ENCODE measurements at regions not wholly inside any gene's neighbourhood (a gene's known extent, or its start where the extent isn't known, plus 50 kb on each side); places are given as distances from the start of the nearest gene placed in this dataset.
A peak's percentile ranks its signal among the peaks of the same experiment; 100 is the strongest.
"Not testable (repeated sequence)": the region's sequence is repeated elsewhere in the genome, so short reads cannot be mapped to it uniquely, and the experiment has no call there.

- no peak for DNase-seq (ENCODE audit: low read depth)
Measured at GRCh38 chr17:36845916-36846315, 91.4 kb upstream of the LHX1 start.

DNA sequence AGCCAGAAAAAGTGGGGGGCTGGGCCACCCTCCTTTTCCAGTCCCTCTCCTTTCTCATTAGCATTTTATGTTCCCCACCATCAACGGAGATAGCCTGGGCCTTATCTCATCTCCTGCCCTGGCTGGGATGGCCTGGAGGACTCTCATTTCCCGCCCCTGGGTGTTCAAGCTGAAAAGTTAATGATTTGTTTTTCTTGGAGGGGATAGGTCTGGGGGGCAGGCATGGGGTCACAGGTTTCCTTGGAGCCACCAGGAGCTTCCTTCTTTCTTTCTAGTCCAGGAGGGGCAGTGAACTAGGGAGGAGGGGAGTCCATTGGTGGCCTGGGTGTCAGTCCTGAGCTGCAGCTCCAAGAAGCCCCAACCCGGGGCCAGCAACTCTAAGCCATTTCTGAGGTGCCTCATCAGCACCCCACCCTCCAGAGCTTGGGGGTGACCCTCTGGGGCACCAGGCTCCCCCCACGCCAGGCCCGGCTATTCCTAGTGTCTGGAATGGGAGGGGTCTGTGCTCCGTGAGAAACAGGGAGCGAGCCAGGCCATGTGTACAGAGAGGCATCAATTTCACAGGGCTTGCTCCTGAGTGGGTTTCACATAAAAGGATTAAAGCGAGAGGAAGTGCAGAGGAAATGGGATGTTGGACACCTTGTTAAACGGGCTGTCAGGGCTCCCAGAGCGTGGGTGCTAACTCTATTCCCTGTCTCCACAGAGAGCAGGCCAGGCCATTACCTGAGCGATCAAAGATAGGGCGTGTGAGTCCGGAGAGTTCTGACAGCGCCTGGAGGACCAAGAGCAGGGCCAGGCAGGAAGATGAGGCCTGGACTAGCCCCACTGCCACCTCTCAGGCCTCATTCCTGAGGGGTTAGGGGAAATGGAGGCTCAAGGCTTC is 90.6 kb upstream of the LHX1 start:
- DNase-seq (ENCODE audit: low read depth): no peak

GRCh38 chr17:36848008-36848902 is 89.0 kb upstream of the LHX1 start:
- no peak for DNase-seq (ENCODE audit: low read depth)

DNA sequence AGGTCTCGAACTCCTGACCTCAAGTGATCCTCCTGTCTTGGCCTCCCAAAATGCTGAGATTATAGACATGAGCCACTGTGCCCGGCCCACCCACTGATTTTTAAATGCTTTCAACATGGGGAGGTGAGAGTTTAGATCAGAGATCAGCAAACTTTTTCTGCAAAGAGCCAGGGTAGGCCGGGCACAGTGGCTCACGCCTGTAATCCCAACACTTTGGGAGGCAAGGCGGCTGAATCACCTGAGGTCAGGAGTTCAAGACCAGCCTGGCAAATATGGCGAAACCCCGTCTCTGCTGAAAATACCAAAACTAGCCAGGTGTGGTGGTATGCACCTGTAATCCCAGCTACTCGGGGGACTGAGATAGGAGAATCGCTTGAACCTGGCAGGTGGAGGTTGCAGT is 88.3 kb upstream of the LHX1 start:
- not testable (repeated sequence) for DNase-seq (ENCODE audit: low read depth)

- peak; percentile 33 for DNase-seq (ENCODE audit: low read depth)
Measured at GRCh38 chr17:36849871-36850348, 87.4 kb upstream of the LHX1 start.

DNA sequence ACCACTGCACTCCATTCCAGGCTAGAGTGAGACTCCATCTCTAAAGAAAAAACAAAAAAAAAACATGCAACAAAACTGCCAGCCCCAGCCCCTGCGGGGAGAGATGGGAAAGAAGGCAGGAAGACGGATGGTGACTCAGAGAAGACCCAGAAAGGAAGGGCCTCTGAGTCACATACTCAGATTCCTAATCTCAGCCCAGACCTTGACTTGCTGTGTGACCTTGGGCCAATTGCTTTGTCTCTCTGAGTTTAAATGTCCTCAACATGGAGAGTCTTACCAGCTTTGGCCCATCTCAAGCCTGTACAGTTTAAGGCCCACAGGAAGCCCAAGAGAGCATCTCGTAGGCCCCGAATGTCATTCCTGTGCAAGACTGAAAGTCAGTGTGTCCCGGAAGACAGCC is 86.5 kb upstream of the LHX1 start:
- peak; percentile 63 for DNase-seq (ENCODE audit: low read depth)

GRCh38 chr17:36851250-36851649 is 86.0 kb upstream of the LHX1 start:
- DNase-seq (ENCODE audit: low read depth): peak; percentile 7

DNA sequence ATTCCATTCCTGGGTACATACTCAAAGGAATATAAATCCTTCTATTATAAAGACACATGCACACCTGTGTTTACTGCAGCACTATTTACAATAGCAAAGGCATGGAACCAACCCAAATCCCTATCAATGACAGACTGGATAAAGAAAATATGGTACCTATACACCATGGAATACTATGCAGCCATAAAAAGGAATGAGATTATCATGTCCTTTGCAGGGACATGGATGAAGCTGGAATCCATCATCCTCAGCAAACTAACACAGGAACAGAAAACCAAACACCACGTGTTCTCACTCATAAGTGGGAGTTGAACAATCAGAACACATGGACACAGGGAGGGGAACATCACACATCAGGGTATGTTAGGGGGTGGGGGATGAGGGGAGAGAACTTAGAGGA is 84.8 kb upstream of the LHX1 start:
- not testable (repeated sequence) for DNase-seq (ENCODE audit: low read depth)

DNA sequence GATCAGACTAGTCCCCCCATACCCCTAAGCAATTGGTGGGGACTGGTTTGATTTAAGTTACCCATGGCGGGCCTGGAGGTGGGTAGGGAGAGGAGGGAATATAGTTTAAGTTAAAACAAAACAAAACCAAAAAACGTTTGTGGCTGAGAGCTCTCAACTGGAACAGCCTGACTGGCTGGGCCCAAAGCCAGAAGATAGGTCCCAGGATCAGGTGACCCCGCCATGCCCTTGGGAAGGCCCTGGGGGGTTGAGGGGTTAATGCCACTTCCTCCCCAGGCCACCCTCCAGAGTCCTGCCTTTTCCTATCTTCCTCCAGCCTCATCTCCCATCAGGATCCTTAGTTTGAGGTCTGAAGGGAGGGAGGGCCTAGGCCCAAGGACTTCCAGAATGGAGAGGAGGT is 82.3 kb upstream of the LHX1 start:
- DNase-seq (ENCODE audit: low read depth): no peak

DNA sequence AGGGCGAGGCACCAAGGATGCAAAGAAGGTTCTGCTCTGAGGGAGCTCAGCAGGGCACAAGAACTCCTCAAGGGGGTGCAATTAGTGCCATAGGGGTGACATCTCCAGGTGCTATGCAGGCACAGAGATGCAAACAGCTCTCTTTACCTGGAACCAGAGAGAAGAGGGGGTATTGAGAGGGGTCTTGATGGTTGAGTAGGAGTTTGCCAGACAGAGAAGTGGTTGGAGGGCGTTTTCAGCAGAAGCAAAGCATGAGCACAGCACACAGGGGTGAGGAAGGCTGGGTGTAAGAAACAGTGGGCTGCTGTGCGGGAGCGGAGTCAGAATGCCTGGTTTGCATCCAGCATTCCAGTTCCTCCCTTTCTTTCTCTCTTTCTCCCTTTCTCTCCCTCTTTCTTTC is 81.8 kb upstream of the LHX1 start:
- DNase-seq (ENCODE audit: low read depth): no peak

DNA sequence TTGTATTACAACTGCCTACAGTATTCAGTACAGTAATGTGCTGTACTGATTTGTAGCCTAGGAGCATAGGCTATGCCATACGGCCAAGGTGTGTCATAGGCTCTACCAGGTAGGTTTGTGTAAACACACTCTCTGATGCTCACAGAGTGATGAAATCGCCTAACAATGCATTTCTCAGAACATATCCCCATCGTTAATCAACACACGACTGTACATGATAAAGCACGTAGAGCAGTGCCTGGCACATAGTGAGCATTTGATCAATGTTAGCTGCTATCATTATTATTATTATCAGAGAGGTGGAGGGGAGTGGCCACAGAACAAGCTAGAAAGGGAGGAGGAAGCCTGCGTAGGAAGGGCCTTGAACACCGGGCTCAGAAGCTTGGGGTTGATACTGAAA is 81.1 kb upstream of the LHX1 start:
- no peak for DNase-seq (ENCODE audit: low read depth)

- no peak for DNase-seq (ENCODE audit: low read depth)
Measured at GRCh38 chr17:36856903-36857381, 80.3 kb upstream of the LHX1 start.

- DNase-seq (ENCODE audit: low read depth): no peak
Measured at GRCh38 chr17:36857698-36858097, 79.6 kb upstream of the LHX1 start.

DNA sequence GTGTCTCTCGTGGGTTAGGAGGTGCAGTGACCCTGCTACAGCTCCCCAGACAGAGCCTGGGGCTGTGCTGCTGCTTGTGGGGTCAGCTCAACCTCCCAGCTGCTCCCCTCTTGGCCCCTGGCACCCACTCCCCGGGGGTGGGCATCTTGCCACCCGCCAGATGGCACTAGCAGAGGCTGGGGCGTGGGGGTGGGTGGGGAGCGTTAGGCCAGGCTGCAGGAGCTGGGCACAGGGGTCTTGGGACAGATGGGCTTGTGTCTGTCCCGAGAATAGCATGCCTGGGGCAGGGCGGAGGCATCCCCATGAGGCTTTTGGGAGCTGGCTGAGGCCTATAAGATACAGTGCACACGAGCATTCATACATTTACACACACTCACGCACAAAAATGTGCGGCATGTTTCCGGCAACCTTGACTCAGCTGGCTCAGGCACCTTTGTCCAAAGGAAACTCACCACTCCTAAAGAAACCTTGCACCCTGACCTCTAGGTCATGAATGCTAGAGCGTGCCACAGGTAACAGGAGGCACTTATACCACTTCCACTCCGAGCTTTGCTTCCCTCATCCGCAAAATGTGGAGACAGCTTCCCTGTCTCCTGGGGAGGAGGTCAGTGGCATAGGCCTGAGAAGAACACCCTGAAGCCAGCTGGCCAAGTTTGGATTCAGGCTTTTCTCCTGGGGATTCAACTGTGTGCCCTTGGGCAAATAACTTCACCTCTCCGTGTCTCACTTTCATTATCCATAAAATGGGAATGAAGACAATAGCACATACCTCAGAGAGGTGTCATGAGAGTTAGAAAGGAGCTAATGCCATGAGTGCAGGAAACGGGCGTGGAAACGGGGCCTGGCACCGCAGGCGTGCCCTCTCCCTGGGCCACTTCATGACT is 78.9 kb upstream of the LHX1 start:
- no peak for DNase-seq (ENCODE audit: low read depth)

GRCh38 chr17:36859003-36859300 is 78.3 kb upstream of the LHX1 start:
- DNase-seq (ENCODE audit: low read depth): no peak

DNA sequence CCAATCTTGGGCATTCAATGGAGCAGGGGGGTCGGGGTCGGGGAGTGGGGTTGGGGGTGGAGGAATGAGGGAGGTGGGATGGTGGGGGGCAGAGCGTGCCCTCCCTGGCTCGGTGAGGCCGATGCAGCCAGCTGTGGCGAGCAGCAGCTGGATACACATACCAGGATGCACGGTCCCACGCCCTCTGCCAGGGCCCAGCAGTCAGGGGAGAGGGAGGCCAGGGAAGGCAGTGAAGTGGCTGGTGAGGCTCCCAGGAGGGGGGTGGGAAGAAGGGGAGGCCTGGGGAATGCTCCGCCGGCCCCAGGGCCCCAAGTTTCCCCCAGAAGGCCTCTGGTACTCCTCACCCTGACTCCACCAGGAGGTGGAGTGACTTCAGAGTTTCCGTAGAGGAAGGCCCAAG is 77.6 kb upstream of the LHX1 start:
- DNase-seq (ENCODE audit: low read depth): peak; percentile 7

DNA sequence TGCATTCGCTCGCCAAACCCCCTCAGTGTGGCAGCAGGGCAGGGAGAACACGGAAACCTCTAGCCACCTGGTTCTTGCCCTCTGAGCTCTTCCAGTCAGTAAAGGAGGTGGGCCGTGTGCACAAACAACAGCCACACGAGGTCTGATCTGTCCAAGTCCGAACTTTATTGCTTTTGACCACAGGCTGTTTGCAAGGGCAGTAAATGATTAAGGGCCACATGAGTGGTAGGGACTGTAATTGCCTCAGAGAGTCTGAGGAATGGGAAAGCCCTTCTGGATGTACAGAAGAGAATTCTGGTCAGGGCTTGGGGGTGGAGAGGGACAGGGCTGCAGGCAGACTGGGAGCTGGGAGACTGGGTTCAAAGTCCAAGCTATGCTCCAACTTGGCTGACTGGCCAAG is 75.7 kb upstream of the LHX1 start:
- no peak for DNase-seq (ENCODE audit: low read depth)

- DNase-seq (ENCODE audit: low read depth): no peak
Measured at GRCh38 chr17:36862116-36862920, 75.0 kb upstream of the LHX1 start.

DNA sequence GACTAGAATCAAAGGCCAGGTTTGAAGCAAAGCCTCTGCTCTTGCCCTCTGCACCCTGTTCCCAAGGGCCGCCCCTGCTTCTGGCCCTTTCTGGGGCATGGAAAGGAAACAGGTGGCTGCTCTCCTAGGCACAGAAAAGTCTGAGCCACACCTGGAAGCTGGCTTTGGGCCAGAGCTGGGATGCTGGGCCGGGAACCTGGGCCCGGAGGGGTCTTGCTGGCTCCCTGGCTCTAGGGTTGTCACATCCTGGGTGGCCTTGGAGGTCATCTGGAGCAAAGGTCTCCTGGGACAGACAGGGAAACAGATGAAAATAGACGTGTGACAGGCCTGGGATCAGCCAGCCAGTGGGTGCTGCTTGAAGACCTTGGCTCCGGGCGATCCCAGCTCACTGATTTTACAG is 74.1 kb upstream of the LHX1 start:
- DNase-seq (ENCODE audit: low read depth): no peak

DNA sequence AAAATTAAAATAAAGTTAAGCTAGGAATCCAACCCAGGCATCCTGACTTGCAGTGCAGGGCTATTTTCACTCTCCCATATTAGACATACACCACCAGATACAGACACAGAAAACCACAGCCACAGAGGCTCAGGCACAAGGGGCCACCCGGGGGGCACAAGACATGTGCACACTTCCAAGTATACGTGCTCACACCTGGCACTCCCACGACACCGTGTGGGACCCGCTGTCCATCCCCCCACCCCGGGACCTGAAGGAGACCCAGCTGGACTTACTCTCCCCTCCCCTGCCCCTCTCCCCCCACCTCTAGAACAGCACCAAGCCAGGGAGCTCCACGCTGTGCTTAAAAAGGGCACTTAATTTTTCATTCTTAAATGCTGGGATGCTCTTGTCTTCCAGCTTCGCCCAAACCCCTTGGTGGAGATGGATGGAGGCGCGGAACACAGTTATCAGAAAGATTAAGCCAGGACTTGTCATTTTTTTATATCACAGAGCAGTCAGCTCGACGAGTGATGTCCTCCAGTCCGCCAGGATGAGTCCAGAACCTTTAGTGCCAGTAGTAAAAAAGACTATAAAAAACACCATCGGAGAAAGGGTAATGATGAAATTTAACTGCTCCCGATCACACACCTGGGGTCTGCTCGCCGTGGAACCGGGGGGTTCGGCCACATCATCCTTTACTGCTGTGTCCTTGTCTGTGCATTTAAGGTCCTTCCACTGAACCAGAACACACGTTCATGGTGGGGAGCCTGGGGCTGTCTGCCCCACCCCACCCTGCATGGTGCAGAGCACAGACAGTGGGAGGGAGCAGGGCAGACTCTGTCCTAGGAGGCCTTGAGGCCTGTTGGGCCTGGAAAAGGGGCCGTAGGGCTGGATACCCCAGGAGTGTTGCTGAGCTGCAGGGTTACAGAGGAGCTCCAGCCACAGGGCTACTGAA is 73.3 kb upstream of the LHX1 start:
- no peak for DNase-seq (ENCODE audit: low read depth)

Data from LHCN-M2 (cell line).